Left lung (tissue), 4 donors: ENCODE measurements at regions not wholly inside any gene's neighbourhood (a gene's known extent, or its start where the extent isn't known, plus 50 kb on each side); places are given as distances from the start of the nearest gene placed in this dataset.

Experiments used
- ATAC-seq: fragments of 200-7000 bp; cut with Tn5 transposase; one replicate; pipeline ENCODE4 v1.9.1; 2020; ENCODE audit warnings: moderate library complexity
- DNase-seq, 4 donors: peaks; one replicate each; pipeline ENCODE4 v3.0.0-alpha.2; 2013 to 2020
- H3K27ac ChIP-seq, 2 donors: fragments of 200-600 bp; sonication (generic) in 1 of 2; one replicate each; pipeline versions ENCODE4 v1.5.0 to v1.8.0; 2020 to 2021
- H3K27me3 ChIP-seq, 2 donors: fragments of 200-600 bp; sonication (generic) in 1 of 2; one replicate each; pipeline versions ENCODE4 v1.5.0 to v1.8.0; 2020 to 2021
- H3K36me3 ChIP-seq, 2 donors: fragments of 200-600 bp; sonication (generic) in 1 of 2; one replicate each; pipeline versions ENCODE4 v1.5.0 to v1.8.0; 2020 to 2021
- H3K4me1 ChIP-seq, 2 donors: fragments of 200-600 bp; one replicate each; pipeline ENCODE4 v1.8.0; 2021
- H3K4me3 ChIP-seq, 2 donors: fragments of 200-600 bp; sonication (generic) in 1 of 2; one replicate each; pipeline versions ENCODE4 v1.5.0 to v1.8.0; 2020 to 2021; ENCODE audit warnings: mild to moderate bottlenecking in 1 of 2
- H3K9me3 ChIP-seq, 2 donors: fragments of 200-600 bp; sonication (generic) in 1 of 2; one replicate each; pipeline versions ENCODE4 v1.5.0 to v1.8.0; 2020 to 2021
- CTCF ChIP-seq, 2 donors: fragments of 200-600 bp; sonication (generic) in 1 of 2; IDR thresholded peaks; one replicate each; pipeline versions ENCODE4 v1.5.0 to v1.8.0; 2021; ENCODE audit warnings: antibody characterized with exemption in 2 of 2
- intact Hi-C, 2 donors: fragments of 100-400 bp; cut with DNase I; formaldehyde crosslinking; loops; one replicate each; pipeline versions ENCODE4 v1.11.2 to v1.14.2; 2022
- donor health status: DM: no; HTN: yes; CAD: no.
- donor health status: DM: no; HTN: no; CAD: no.

- H3K9me3 ChIP-seq: no peaks in the 10 kb centered on the region
- ATAC-seq: no peak
- H3K4me1 ChIP-seq: no peaks in the 10 kb centered on the region
- H3K4me3 ChIP-seq: no peak overlapping the region
- H3K36me3 ChIP-seq: no peaks in the 10 kb centered on the region
- intact Hi-C loops: no loop called here
- no peak for DNase-seq
- no peaks in the 10 kb centered on the region for H3K27me3 ChIP-seq
- no peak for TF ChIP-seq CTCF (IDR thresholded peaks at IDR 0.05)
- no peak overlapping the region for H3K27ac ChIP-seq
These were observed 57.1 kb upstream of the RWDD3 start for GRCh38 chr1:95176861-95177260.

GRCh38 chr1:95179205-95179986 lies 54.6 kb upstream of the RWDD3 start:
- no peak for TF ChIP-seq CTCF (IDR thresholded peaks at IDR 0.05)
- no peaks in the 10 kb centered on the region for H3K36me3 ChIP-seq
- ATAC-seq: no peak

GRCh38 chr1:95180371-95180770 lies 53.6 kb upstream of the RWDD3 start:
- H3K4me3 ChIP-seq: no peak overlapping the region
- TF ChIP-seq CTCF (IDR thresholded peaks at IDR 0.05): no peak
- no peak for DNase-seq
- H3K27ac ChIP-seq: no peak overlapping the region
- no peaks in the 10 kb centered on the region for H3K36me3 ChIP-seq
- intact Hi-C loops: no loop called here
- H3K4me1 ChIP-seq: no peaks in the 10 kb centered on the region
- ATAC-seq: no peak
- no peaks in the 10 kb centered on the region for H3K27me3 ChIP-seq
- no peaks in the 10 kb centered on the region for H3K9me3 ChIP-seq

More at GRCh38 chr1:95179205-95179986, 54.6 kb upstream of the RWDD3 start:
- no peaks in the 10 kb centered on the region for H3K9me3 ChIP-seq
- no peaks in the 10 kb centered on the region for H3K27me3 ChIP-seq
- no peaks in the 10 kb centered on the region for H3K4me1 ChIP-seq
- no peak overlapping the region for H3K4me3 ChIP-seq
- H3K27ac ChIP-seq: no peak overlapping the region
- DNase-seq: no peak
- intact Hi-C loops: no loop called here

GRCh38 chr1:95181096-95181495 lies 52.9 kb upstream of the RWDD3 start:
- Histone ChIP-seq H3K27ac (no peak overlapping the region), H3K4me3 (no peak overlapping the region), H3K27me3 (no peaks in the 10 kb centered on the region), H3K4me1 (no peaks in the 10 kb centered on the region), H3K9me3 (no peaks in the 10 kb centered on the region), H3K36me3 (no peaks in the 10 kb centered on the region)
- DNase-seq: no peak
- TF ChIP-seq CTCF (IDR thresholded peaks at IDR 0.05): no peak
- ATAC-seq: no peak
- intact Hi-C loops: no loop called here

GRCh38 chr1:95183952-95184351 lies 50.1 kb upstream of the RWDD3 start:
- DNase-seq: peak in 2 of 4 donors; percentile 43 to 47
- Histone ChIP-seq H3K4me3 (no peak overlapping the region), H3K27me3 (no peaks in the 10 kb centered on the region), H3K27ac (no peak overlapping the region), H3K9me3 (no peaks in the 10 kb centered on the region), H3K36me3 (no peaks in the 10 kb centered on the region), H3K4me1 (no peaks in the 10 kb centered on the region)
- intact Hi-C loops: no loop called here
- ATAC-seq: no peak
- TF ChIP-seq CTCF (IDR thresholded peaks at IDR 0.05): no peak
